GM21381 (cell line): ENCODE measurements at regions not wholly inside any gene's neighbourhood (a gene's known extent, or its start where the extent isn't known, plus 50 kb on each side); places are given as distances from the start of the nearest gene placed in this dataset.

Experiments
- ATAC-seq: cut with Tn5 transposase; IDR thresholded peaks from one replicate; pipeline ENCODE4 v1.9.1; 2021; ENCODE audit warnings: mild to moderate bottlenecking, moderate library complexity; ENCODE audit not compliant: unreplicated experiment

DNA sequence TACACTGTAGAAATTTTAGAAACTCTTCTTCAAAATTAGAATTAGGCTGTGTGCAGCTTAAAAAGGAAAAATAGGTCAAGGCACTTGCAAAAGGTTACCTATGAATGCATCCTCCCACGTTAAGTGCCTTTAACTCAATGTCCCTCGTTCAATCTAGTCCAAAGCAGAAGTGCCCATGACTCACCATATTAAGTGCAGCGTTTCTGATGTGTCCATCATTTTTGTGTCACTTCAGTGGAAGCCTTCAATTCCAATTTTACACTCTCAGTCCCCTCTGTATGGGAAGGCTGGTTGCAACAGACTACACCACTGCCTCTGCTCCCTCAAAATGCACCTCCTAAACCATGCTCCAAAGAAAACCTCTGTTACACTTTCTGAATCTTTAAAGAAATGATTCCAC, 53.4 kb downstream of the FOXB1 start:
- ATAC-seq, result no peak

DNA sequence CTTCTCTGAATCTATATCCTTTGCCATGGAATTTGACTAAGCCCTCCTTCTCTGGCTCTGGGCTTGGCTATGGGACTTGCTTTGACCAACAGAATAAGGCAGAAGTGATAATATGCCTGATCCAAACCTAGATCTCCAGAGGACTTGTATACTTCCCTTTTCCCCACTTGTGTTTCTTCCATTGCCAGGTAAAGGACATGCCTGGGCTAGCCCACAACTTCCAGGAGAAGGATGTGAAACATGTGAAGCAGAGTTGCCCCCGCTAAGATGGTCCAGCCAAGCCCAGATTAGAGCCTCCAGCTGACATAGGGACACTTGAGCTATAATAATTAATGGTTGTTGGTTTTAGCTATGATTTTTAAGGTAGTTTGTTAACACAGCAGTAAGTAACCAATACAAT, 55.1 kb downstream of the FOXB1 start:
- ATAC-seq, result no peak

DNA sequence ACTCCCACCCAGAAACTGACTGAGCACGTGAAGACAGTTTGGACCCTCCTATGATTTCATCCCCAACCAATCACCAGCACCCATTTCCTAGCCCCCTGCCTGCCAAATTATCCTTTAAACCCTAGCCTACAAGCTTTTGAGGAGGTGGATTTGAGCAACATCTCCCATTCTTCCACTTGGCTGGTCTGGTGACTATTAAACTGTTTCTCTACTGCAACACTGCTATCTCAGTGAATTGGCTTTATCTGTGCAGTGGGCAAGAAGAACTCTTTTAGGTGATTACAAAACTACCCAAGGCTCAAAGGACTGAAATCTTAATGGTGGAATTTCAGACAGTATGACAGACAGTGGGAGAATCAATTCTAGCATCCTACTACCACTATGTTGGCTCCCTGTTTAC, 57.6 kb downstream of the FOXB1 start:
- ATAC-seq, result no peak

DNA sequence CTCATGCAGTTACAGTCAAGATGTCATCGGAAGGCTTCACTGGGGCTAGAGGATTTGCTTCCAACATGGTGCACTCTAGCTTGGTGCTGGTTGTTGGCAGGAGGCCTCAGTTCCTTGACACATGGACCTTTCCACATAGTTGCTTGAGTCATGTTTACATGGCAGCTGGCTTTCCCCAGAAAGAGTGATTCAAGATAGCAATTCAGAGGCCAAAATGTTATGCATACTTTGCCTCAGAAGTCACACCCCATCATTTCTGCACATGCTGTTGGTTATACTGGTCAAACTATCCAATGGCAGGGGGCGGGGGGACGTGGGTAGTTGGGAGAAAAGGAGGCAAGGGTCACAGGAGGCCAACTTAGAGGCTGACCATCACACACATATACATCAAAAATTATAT, 58.7 kb downstream of the FOXB1 start:
- no peak for ATAC-seq

DNA sequence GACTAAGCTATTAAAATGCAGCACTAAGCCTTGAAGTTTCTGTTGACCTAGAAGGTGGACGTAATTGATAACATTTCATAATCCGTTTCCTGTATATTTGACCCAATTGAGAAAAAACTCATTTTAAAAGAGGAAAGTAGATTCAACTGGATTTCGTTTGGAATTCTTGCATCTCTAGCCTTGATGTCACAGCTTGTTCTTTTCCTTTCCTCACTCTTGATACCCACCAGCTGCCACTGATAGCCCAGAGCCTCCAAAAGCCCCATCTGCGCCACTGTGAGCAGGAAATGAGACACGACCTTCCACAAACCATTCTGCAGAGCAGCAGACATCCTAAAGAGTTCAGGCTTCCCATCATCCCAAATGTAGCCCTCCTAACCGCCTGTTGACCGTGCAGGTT, 61.8 kb downstream of the FOXB1 start:
- ATAC-seq, result no peak

DNA sequence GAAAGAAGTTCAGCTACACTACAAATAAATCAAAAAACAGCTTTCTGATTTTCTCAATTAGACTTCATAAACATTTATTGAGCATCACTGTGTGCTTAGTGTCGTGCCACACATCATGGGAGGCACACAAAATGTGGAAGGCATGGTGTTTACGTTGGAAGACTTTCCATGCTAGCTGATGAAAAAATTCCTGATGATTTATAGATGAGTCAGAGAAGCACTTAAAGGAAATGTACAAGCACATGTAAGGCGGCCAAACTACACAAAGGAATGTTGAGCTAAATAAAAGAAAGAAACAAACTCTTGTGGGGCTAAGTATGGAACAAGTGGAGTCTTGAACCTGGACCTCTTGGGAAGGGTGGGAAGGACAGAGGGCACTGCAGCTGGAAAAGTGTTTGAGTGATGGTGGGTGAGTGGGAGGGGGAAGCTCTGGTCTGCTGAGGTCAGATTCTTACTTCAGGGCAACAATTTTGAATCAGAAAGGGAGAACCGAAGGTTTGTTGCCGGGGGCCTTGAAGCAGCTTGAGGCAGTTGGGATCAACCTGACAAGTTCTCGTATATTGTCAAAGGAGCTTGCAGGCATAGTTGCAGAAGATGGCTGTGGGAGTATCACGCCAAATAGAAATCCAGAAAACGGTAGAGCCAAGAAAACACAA, 66.9 kb downstream of the FOXB1 start:
- no peak for ATAC-seq

DNA sequence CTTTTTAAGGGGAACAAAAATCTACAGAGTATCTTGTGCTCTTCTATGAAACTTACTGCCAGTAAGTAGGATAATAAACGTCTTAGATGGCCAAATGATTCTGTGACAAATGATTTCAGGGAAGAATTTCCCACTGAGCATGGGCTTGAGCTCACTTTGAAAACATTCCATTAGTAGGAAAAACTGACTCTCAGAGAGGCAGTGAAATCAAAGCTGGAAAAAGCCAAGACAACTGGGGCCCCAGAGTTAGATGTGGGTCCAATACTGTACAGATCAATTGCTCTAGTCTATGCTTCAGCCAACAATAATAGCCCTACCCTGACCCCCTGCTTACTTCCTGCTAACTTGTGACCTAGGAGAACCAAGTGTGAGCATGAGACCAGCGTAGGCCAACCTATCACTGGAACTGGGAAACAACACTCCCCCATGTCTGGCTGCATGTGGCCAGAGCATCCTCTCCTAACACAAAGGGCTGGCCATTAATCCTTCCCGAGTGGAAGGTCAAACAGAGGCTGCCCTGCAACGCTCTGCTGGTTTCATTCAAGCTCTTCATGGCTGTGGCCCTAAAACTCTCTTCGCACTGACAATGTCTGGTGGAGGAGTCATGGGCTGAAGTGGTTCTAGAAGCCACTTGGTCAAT, 68.8 kb downstream of the FOXB1 start:
- ATAC-seq, result no peak

DNA sequence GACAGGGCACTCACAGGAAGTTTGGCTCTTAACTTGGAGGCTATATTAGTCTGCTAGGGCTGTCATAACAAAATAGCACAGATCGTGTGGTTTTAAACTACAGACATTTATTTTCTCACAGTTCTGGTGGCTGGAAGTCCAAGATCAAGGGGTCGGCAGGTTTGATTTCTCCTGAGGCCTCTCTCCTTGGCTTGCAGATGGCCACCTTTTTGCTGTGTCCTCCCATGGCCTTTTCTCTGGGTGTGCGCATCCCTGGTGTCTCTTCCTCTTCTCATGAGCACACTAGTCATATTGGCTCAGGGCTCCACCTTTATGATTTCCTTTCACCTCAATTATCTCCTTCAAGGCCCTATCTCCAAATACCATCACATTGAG, 69.3 kb downstream of the FOXB1 start:
- ATAC-seq, result no peak

DNA sequence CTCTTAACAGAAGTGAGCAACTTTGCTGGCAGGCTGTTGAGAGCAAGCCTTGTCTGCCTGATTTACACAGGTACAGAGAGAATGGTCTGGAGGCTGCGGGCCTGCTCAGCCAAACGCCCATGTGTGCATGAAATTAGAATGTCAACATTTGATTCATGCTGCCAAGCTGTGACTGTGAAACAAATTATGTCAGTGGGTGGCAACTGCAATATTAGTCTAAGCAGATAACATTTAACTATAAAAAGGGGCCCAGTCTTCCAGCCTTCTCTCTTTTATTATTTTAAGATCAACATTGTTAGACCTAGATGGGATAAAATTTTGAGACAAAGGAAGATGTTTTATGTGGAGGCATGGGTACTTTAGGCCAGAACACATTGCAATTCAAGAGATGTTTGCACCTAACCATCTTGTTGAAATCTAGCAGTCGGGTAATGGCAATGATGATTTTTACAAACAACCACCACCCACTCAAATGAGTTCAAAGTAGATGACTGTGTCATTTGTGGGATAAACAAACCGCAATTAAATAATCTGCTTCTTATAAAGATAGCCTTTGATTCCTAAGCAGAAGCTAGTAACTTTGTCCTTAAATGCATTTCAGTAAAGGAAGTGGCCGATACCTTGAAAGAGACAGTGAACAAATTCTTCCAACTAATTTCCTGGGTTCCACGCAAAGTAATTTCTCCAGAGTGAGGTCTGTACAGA, 70.2 kb downstream of the FOXB1 start:
- ATAC-seq, result no peak

DNA sequence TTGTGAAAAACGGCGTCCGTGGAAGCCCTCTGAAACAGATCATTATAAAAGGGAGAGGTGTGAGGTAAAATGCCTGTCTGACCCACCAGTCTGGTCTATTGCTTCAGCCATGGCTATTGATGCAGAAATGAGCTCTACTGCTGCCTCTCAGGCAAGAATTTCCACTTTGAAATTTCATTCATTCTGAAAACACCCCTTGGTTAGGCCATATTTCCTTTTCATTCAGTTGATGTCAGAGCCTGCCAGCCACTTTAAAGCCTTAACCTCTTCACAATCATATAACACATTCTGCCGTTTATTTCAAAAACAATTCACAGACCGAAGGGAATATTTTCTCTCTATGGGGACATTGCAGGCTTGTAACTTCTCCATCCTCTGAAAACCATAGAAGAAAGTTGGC, 71.9 kb downstream of the FOXB1 start:
- ATAC-seq, result no peak

DNA sequence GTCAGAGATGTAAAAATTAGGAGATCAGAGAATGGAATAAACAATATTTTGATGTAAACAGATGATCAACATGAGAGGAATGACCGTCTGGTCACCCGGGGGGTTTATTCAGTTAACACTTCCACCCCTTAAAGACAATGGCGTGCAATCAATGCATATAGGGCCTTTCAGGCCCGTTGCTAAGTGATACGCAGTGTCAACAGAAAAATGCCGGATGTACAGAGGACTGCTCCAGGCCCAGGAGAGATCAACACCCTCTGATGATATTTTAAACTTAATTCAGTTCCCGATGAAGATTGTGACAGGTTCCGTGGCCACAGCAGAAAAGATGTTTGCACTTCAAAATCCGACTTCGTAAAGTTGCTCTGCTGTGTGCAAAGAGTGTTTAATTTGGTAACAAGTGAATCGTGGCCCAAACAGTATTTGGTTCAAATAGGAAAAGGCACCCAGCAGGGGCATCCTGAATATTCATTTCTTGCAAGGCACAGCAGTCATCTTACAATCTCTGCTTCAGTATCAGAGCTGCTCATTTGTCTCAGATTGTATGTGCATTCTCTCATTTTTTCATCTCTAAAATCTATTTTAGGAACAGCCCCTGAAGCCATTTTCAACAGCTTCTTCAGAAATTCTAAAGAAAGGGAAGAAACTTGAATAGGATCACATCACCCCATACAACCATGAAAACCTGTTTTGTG, 72.6 kb downstream of the FOXB1 start:
- no peak for ATAC-seq

DNA sequence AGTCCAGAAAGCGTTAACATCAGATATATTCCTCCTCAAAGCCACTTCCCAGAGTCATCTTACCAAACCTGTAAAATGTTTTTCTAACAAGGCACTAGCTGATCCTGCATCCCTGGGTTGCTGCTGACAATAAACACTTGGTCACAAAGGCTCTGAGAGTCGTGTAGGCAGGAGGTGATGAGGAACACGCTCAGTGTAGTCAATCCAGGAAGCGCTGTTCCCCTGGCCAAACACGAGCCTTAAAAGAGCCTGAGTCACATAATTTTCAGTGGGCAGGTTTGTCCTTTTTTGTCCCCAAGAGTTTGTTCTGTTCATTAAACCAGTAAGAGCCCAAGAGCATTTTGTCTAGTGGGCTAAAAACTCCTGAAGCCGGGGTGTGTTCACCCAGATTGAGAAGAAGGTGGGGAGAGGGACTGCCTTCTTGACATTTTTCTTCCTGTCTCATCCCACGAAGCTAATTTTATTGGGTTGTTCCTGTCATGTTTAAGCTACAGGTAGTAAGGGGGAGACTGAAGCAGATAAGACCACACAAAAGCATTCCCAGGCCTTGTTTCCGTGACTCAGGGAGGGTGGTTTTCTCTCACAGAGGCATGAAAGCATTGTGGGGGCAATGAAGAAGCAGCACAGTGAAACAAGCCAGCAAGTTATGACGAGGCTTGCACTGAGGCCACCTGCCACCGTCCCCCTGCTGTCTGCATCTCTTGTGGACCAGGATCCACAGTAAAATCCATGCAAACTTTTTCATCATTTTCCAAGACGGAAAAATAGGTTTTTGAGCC, 73.7 kb downstream of the FOXB1 start:
- ATAC-seq, result no peak

DNA sequence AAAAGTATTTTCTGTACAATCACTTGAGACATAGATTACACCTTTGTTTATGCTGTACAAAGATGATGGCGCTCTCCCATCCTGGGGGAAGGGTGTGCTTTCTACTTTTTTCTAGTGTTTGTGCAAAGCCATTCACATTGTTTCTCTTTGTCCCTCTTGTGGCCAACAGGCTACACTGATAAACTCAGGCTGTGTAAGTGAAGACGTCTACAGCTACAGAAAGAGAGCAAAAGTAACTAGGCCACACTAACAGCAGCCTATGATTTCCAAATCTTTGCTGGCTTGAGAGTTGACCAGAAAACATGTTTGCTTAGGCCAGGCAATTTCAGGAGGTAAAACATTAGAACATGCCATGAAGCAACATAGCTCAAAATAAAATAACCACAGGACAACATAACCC, 75.1 kb downstream of the FOXB1 start:
- no peak for ATAC-seq

DNA sequence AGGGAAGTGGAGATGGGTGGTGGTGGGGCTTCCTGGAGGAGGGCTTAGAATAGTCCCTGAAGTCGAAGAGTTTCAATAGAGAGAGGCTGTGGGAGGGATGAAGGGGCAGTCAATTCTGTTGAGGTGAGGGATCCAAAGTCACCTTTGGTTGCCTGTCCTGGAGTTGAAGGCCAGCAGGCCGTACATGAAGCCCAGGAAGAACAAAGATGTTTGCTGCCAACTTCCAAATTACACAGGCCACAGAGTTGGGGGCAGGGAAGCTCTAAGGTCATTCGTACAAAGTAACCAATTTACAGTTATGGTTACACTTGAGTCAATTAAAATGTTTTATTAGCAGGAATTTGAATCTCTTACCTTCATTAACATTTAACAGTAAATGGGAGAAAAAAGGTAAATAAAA, 77.9 kb downstream of the FOXB1 start:
- no peak for ATAC-seq

DNA sequence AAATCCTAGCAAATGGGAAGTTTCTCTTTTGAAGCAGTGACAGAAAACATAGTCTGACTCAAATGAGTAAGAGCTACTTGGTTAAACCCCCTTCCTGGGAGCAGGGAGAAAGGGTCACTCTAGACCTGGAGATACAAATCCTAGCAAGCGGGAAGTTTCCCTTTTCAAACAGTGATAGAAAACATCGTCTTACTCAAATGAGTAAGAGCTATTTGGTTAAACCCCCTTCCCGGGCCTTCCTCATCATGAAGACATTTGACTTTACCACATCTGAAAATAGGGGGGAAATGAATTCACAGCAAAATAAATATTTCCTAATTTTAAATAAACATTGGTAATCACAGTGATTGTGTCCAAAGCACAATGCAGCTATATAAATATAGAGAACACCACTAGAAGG, 79.2 kb downstream of the FOXB1 start:
- no peak for ATAC-seq

DNA sequence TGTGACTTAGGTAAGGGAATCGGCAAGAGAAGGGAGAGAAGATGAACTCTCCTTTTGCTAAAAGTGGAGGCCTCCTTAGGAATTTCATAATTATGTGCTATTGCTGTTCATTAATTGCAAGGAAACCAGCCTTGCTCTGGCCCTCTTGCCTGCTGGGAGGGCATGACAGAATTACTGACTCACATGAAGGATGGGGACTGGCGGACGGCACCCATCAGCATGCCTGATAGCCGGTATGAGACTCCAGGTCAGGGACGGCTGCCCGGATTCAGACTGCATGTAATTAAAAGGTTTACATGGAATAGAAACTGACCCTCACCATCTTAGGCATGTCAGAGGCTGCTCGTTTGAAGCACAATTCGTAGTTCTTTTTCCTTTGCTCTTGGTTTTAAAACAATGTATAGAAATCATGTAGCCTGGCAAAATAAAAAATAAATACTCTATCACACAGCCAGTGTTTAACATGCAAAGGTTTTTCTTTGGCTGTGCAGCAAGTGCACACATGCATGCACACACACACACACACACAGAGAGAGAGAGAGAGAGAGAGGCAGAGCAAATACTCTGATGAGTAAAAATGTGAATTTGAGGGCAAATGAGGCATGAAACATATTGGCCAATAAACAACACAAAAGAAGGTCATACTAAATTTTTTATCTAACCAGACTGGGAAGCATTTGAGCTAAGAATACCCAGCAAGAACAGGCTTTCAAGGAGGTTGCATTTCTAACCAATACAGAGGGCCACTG, 82.7 kb downstream of the FOXB1 start:
- no peak for ATAC-seq

DNA sequence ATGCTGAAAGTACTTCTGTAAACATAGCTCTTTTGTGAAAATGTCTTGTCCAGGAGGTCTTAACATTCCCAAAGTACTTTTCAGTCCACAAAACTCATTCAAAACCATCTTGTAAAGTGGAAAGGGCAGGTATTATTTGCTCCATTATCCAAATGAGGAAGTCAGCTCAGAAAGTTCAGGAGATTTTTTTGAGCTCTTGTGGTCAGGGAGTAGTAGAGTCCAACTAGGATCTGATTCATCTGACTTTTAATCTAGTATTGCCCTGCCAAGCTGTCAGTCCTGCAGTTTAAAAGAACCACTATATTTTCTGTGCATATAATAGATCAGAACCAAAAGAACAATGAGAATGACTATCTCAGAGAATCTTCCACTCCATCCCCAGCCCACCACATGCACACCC, 83.5 kb downstream of the FOXB1 start:
- no peak for ATAC-seq

DNA sequence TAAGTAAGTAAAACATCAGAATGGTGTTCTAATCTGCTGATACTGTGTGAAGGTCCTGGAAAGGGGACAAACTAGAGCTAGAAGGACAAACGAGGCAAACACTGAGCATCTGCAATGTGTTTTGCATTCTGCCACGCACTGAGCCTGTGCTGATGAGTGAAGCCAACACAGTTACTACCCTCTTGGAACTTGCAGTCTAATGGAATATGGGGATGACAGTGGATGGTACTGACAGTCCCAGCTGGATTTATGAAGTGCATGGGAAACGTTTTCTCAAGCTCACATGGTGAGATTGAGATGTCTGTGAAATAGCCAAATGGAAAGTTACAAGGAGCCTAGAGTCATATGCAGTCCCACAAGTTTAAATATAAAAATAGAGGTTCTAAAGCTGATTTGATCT, 86.6 kb downstream of the FOXB1 start:
- no peak for ATAC-seq

DNA sequence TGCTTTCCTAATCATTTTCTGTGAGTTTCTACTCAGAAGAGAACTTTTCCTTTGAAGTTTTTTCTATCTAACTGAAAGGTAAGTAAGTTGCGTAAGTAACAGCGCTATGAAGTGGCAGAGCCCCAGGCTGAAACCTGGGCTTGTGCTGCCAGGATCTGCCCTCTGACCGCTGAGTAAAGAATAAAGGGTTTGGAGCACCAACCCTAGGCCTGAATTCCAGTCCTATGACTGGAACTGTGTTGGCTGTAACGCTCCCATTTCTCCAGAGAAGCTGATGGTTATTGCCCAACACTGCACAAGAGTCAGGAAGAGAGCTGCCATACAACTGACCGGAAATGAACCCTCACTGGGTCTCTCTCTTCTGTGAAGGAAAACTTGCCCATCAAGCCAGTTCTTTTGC, 87.0 kb downstream of the FOXB1 start:
- ATAC-seq, result no peak

DNA sequence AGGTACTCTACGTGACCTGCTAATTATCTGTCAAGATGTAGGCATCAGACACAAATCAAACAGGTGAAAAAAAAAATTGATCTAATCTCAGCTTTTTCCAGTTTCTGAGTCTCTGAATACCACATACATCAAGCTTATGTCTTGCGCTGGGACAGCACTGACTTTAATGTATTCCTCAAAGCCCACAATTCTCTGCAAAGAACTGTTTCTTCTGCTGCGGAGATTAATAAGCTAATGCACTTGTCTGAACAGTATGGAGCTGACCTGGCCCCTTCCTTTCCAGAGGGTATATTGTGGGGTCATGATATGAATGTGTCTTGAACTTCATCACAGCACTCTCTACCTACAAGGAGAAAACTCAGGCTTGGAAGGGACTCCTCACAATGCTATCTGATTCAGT, 87.8 kb downstream of the FOXB1 start:
- ATAC-seq, result no peak
